ENCODE measurements at regions not wholly inside any gene's neighbourhood (a gene's known extent, or its start where the extent isn't known, plus 50 kb on each side); places are given as distances from the start of the nearest gene placed in this dataset.
"Not testable (repeated sequence)": the region's sequence is repeated elsewhere in the genome, so short reads cannot be mapped to it uniquely, and the experiment has no call there.

- TF ChIP-seq, protein P1, sequence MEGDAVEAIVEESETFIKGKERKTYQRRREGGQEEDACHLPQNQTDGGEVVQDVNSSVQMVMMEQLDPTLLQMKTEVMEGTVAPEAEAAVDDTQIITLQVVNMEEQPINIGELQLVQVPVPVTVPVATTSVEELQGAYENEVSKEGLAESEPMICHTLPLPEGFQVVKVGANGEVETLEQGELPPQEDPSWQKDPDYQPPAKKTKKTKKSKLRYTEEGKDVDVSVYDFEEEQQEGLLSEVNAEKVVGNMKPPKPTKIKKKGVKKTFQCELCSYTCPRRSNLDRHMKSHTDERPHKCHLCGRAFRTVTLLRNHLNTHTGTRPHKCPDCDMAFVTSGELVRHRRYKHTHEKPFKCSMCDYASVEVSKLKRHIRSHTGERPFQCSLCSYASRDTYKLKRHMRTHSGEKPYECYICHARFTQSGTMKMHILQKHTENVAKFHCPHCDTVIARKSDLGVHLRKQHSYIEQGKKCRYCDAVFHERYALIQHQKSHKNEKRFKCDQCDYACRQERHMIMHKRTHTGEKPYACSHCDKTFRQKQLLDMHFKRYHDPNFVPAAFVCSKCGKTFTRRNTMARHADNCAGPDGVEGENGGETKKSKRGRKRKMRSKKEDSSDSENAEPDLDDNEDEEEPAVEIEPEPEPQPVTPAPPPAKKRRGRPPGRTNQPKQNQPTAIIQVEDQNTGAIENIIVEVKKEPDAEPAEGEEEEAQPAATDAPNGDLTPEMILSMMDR (IDR thresholded peaks at IDR 0.05; ENCODE audit: partially characterized antibody, unreplicated experiment), result no peak
- Mint-ChIP-seq H3K4me3 (ENCODE audit: unreplicated experiment) (peak overlapping the region; percentile 53), H3K9me3 (ENCODE audit: unreplicated experiment) (peaks cover 6% of the 10 kb centered on the region), H3K27ac (ENCODE audit: unreplicated experiment) (peak overlapping the region; percentile 93), H3K36me3 (ENCODE audit: unreplicated experiment) (no peaks in the 10 kb centered on the region), H3K4me1 (ENCODE audit: low read depth, unreplicated experiment) (peaks cover 29% of the 10 kb centered on the region), H3K27me3 (ENCODE audit: unreplicated experiment) (peaks cover 7% of the 10 kb centered on the region)
- no peak for DNase-seq
These were observed 192.3 kb upstream of the PRSS58 start for GRCh38 chr7:142450206-142450605.

DNA sequence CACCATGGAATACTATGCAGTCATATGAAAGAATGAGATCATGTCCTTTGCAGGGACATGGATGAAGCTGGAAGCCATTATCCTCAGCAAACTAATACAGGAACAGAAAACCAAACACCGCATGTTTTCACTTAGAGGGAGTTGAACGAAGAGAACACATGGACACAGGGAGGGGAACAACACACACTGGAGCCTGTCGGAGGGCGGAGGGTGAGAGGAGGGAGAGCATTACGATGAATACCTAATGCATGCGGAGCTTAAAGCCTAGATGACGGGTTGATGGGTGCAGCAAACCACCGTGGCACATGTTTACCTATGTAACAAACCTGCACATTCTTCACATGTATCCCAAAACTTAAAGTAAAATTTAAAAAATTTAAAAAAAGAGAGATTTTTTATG, 191.0 kb upstream of the PRSS58 start:
- H3K36me3 Mint-ChIP-seq (ENCODE audit: unreplicated experiment); H3K9me3 Mint-ChIP-seq (ENCODE audit: unreplicated experiment); DNase-seq; H3K27me3 Mint-ChIP-seq (ENCODE audit: unreplicated experiment): not testable (repeated sequence)
- peak overlapping the region; percentile 83 for H3K27ac Mint-ChIP-seq (ENCODE audit: unreplicated experiment)
- peaks cover 32% of the 10 kb centered on the region for H3K4me1 Mint-ChIP-seq (ENCODE audit: low read depth, unreplicated experiment)
- H3K4me3 Mint-ChIP-seq (ENCODE audit: unreplicated experiment), result peak overlapping the region; percentile 18

GRCh38 chr7:142447762-142448161, 189.9 kb upstream of the PRSS58 start:
- Mint-ChIP-seq H3K36me3 (ENCODE audit: unreplicated experiment) (no peaks in the 10 kb centered on the region), H3K27me3 (ENCODE audit: unreplicated experiment) (peaks cover 7% of the 10 kb centered on the region), H3K4me3 (ENCODE audit: unreplicated experiment) (no peak overlapping the region), H3K4me1 (ENCODE audit: low read depth, unreplicated experiment) (peaks cover 34% of the 10 kb centered on the region), H3K9me3 (ENCODE audit: unreplicated experiment) (peaks cover 6% of the 10 kb centered on the region), H3K27ac (ENCODE audit: unreplicated experiment) (no peak overlapping the region)
- TF ChIP-seq, protein P1 (IDR thresholded peaks at IDR 0.05; ENCODE audit: partially characterized antibody, unreplicated experiment), result no peak
- no peak for DNase-seq

DNA sequence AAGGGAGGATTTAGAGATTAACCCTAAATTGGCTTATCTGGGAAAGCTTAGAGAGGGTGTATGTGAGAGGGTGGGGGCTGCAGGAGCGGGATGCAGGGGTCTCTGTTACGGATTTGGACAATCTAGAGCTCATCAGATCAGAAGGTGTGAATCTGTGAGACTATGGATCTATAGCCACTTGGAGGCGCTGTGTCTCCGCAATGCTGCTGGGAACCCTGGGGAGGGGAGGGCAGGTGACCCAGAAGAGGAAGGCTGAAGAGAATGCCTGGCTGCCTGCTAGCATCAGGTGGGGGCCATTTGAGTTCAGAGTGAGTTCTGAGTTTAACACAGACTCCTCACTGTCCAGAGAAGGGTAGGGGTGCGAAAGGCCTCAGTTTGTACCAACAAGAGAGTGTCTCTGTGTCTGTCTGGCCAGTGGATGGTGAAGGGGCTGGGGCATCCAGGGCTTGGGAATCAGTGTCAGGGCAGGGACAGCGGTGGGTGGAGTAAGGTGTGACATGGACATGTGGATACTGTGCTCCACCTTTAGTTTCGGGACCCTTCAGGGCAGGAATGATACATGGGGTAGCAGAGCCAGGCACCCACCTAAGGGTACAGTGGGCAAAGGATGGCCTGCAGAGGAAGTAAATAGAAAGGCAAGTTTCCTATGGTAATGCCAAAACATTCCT, 187.3 kb upstream of the PRSS58 start:
- Mint-ChIP-seq H3K4me3 (ENCODE audit: unreplicated experiment) (no peak overlapping the region), H3K27ac (ENCODE audit: unreplicated experiment) (no peak overlapping the region), H3K27me3 (ENCODE audit: unreplicated experiment) (peaks cover 4% of the 10 kb centered on the region), H3K9me3 (ENCODE audit: unreplicated experiment) (peaks cover 2% of the 10 kb centered on the region), H3K36me3 (ENCODE audit: unreplicated experiment) (no peaks in the 10 kb centered on the region), H3K4me1 (ENCODE audit: low read depth, unreplicated experiment) (peaks cover 34% of the 10 kb centered on the region)
- peak; percentile 70 for DNase-seq
- TF ChIP-seq, protein P1 (IDR thresholded peaks at IDR 0.05; ENCODE audit: partially characterized antibody, unreplicated experiment), result peak; percentile 59

GRCh38 chr7:142443216-142444010, 185.6 kb upstream of the PRSS58 start:
- Mint-ChIP-seq H3K27ac (ENCODE audit: unreplicated experiment) (no peak overlapping the region), H3K36me3 (ENCODE audit: unreplicated experiment) (no peaks in the 10 kb centered on the region), H3K4me3 (ENCODE audit: unreplicated experiment) (no peak overlapping the region), H3K27me3 (ENCODE audit: unreplicated experiment) (peaks cover 1% of the 10 kb centered on the region), H3K4me1 (ENCODE audit: low read depth, unreplicated experiment) (peaks cover 35% of the 10 kb centered on the region), H3K9me3 (ENCODE audit: unreplicated experiment) (no peaks in the 10 kb centered on the region)
- TF ChIP-seq, protein P1 (IDR thresholded peaks at IDR 0.05; ENCODE audit: partially characterized antibody, unreplicated experiment), result no peak
- no peak for DNase-seq
